H1 (cell line): ENCODE measurements at regions not wholly inside any gene's neighbourhood (a gene's known extent, or its start where the extent isn't known, plus 50 kb on each side); places are given as distances from the start of the nearest gene placed in this dataset.

Source experiments
- CBX8 ChIP-seq: fragments of 300-800, 300-1000 bp; sonication (generic); IDR thresholded peaks from 2 replicates; pipeline ENCODE4 v1.7.1; 2016; ENCODE audit warnings: low read depth, low read length, borderline replicate concordance
- JUND ChIP-seq: IDR thresholded peaks from 2 replicates; pipeline ENCODE4 v1.6.1; 2011; ENCODE audit warnings: mild to moderate bottlenecking, improper control_type of control experiment, low read length
- KDM5A ChIP-seq: fragments of 200-600 bp; IDR thresholded peaks from 2 replicates; pipeline ENCODE4 v1.7.1; 2012; ENCODE audit warnings: mild to moderate bottlenecking, low read length, inconsistent platforms, mixed read lengths
- SIX5 ChIP-seq: IDR thresholded peaks from 2 replicates; pipeline ENCODE4 v1.6.1; 2011; ENCODE audit warnings: mild to moderate bottlenecking, low read depth, low read length
- SP2 ChIP-seq: IDR thresholded peaks from 2 replicates; pipeline ENCODE4 v1.6.1; 2012; ENCODE audit warnings: mild to moderate bottlenecking, low read length, inconsistent platforms

GRCh38 chr13:33953203-33953602 lies 135.3 kb downstream of the RFC3 start (continued):
- TF ChIP-seq KDM5A, result no peak
- no peak for TF ChIP-seq JUND
- TF ChIP-seq CBX8, result no peak
- TF ChIP-seq SP2, result no peak
- TF ChIP-seq SIX5, result no peak
